CD14-positive monocyte (primary cell): ENCODE measurements at regions not wholly inside any gene's neighbourhood (a gene's known extent, or its start where the extent isn't known, plus 50 kb on each side); places are given as distances from the start of the nearest gene placed in this dataset.

ENCODE experiments used
- DNase-seq, 3 donors: peaks; one replicate each; pipeline ENCODE4 v3.0.0-alpha.2; 2011 to 2022
- H2AFZ ChIP-seq: 2 replicates; pipeline ENCODE4 v1.6.0; 2012; ENCODE audit warnings: mild to moderate bottlenecking, low read depth, low read length, inconsistent platforms; ENCODE audit not compliant: insufficient read depth, poor library complexity, severe bottlenecking
- H3K27ac ChIP-seq, 2 donors: 1 replicate in 1 of 2; 2 replicates in 1 of 2; pipeline ENCODE4 v1.5.1; 2012 to 2013; ENCODE audit warnings: low read length in 2 of 2, control low read depth in 1 of 2, inconsistent platforms in 1 of 2, low read depth in 1 of 2, mild to moderate bottlenecking in 1 of 2
- H3K27me3 ChIP-seq, 2 donors: one replicate each; pipeline versions ENCODE4 v1.6.0 to v1.6.1; 2011 to 2013; ENCODE audit warnings: low read length in 2 of 2; ENCODE audit not compliant: control insufficient read depth in 2 of 2, insufficient read depth in 2 of 2
- H3K36me3 ChIP-seq, 2 donors: replicated peaks in 1 of 2; 1 replicate in 1 of 2; 2 replicates in 1 of 2; pipeline versions ENCODE4 v1.5.1 to v1.6.1; 2012 to 2013; ENCODE audit warnings: low read length in 2 of 2, control low read depth in 1 of 2, inconsistent platforms in 1 of 2, mild to moderate bottlenecking in 1 of 2; ENCODE audit not compliant: insufficient read depth in 2 of 2, control insufficient read depth in 1 of 2
- H3K4me1 ChIP-seq, 2 donors: 1 replicate in 1 of 2; 2 replicates in 1 of 2; pipeline versions ENCODE4 v1.5.1 to v1.6.1; 2012 to 2013; ENCODE audit warnings: low read length in 2 of 2, control low read depth in 1 of 2, inconsistent platforms in 1 of 2, mild to moderate bottlenecking in 1 of 2, moderate library complexity in 1 of 2; ENCODE audit not compliant: insufficient read depth in 2 of 2, control insufficient read depth in 1 of 2
- H3K4me2 ChIP-seq: replicated peaks from 2 replicates; pipeline ENCODE3; 2012; ENCODE audit warnings: low read length, moderate library complexity, mild to moderate bottlenecking; ENCODE audit not compliant: poor library complexity, severe bottlenecking; ENCODE audit errors: extremely low read depth
- H3K4me3 ChIP-seq, 3 experiments: fragments of 200-600 bp in 1 of 3; sonication (generic) in 1 of 3; replicated peaks in 1 of 3; 1 replicate in 2 of 3; 2 replicates in 1 of 3; pipeline ENCODE4 v1.5.1; 2011 to 2013; ENCODE audit warnings: low read length in 3 of 3, mild to moderate bottlenecking in 3 of 3, control low read depth in 2 of 3, low read depth in 2 of 3, inconsistent platforms in 1 of 3, moderate library complexity in 1 of 3
- H3K79me2 ChIP-seq: 2 replicates; pipeline ENCODE4 v1.6.0; 2012; ENCODE audit warnings: mild to moderate bottlenecking, control low read depth, inconsistent platforms, low read length, moderate library complexity; ENCODE audit not compliant: insufficient read depth
- H3K9ac ChIP-seq: 2 replicates; pipeline ENCODE4 v1.6.0; 2017; ENCODE audit warnings: low read length, mild to moderate bottlenecking; ENCODE audit not compliant: insufficient read depth, poor library complexity, severe bottlenecking
- H3K9me3 ChIP-seq, 2 donors: replicated peaks in 1 of 2; 1 replicate in 1 of 2; 2 replicates in 1 of 2; pipeline versions ENCODE4 v1.5.1 to v1.6.1; 2012 to 2013; ENCODE audit warnings: low read length in 2 of 2, control low read depth in 1 of 2; ENCODE audit not compliant: control insufficient read depth in 1 of 2, insufficient read depth in 1 of 2
- H4K20me1 ChIP-seq: 2 replicates; pipeline ENCODE4 v1.6.0; 2012; ENCODE audit warnings: mild to moderate bottlenecking, low read length, control low read depth, moderate library complexity; ENCODE audit not compliant: insufficient read depth
- H3K27ac Mint-ChIP-seq, 7 donors: one replicate each; pipeline ENCODE4 v1.8.0; 2020; ENCODE audit warnings: mild to moderate bottlenecking in 7 of 7, mixed read lengths in 7 of 7, moderate library complexity in 6 of 7, inconsistent platforms in 2 of 7
- H3K27me3 Mint-ChIP-seq, 3 donors: one replicate each; pipeline ENCODE4 v1.8.0; 2021 to 2022; ENCODE audit warnings: low read depth in 3 of 3, mild to moderate bottlenecking in 3 of 3, mixed read lengths in 3 of 3, moderate library complexity in 3 of 3, inconsistent platforms in 1 of 3
- H3K36me3 Mint-ChIP-seq, 2 donors: one replicate each; pipeline ENCODE4 v1.8.0; 2020; ENCODE audit warnings: mixed read lengths in 2 of 2, inconsistent platforms in 1 of 2, mild to moderate bottlenecking in 1 of 2
- H3K4me1 Mint-ChIP-seq: one replicate; pipeline ENCODE4 v1.8.0; 2020; ENCODE audit warnings: mild to moderate bottlenecking, mixed read lengths
- H3K4me3 Mint-ChIP-seq, 2 donors: one replicate each; pipeline ENCODE4 v1.8.0; 2020; ENCODE audit warnings: mild to moderate bottlenecking in 2 of 2, mixed read lengths in 2 of 2, moderate library complexity in 1 of 2
- H3K9me3 Mint-ChIP-seq, 7 donors: one replicate each; pipeline ENCODE4 v1.8.0; 2020 to 2022; ENCODE audit warnings: mixed read lengths in 7 of 7, mild to moderate bottlenecking in 6 of 7, moderate library complexity in 6 of 7, inconsistent platforms in 2 of 7
- CTCF ChIP-seq: fragments of 200-600 bp; IDR thresholded peaks from one replicate; pipeline ENCODE4 v1.8.0; 2022; ENCODE audit warnings: antibody characterized with exemption, mild to moderate bottlenecking
- WGBS: methylation state at CpG from one replicate; pipeline ENCODE4 v1.1.5; 2013; ENCODE audit warnings: missing lambda C conversion rate; ENCODE audit not compliant: insufficient coverage; 5-methylcytosine and 5-hydroxymethylcytosine counted together
- intact Hi-C, 2 donors: fragments of 100-400 bp; cut with micrococcal nuclease; formaldehyde crosslinking; loops; one replicate each; pipeline versions ENCODE4 v1.15.0 to v1.15.1; 2023

DNA sequence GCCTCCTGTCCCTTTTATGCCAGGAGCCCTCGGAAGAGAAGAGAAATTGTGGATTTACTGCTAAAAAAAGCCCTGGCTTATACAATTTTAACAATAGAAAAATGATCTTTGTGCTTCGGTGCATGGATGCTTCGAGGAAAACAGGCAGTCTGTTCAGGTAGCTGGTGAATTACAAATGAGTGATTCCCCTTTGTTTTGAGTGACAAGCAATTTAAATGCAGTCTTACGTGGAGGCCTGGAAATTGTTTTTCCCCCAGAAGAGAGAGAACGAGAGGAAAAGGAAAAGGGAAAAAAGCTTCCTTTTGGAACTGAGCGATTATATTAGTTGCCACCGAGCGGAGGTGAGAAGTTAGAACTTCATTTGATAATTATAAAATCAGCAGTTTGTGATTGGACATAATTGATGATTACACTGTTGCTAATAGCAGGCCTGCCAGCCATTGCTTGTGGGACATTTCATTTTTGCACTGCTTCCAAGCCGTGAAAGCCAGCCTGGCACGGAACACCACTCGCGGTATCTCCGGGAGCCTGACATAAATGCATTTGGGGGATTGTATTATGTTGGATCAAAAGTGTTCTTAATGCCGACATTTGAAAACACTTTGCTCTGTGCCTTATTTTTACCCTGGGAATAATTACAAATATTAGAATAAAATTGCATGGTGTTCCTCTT, 117.7 kb downstream of the PHETA1 start:
- Mint-ChIP-seq H3K27me3 (peaks cover 0 to 5% (median 2%) of the 10 kb centered on the region in 3 donors), H3K9me3 (peaks cover 0 to 6% (median 0%) of the 10 kb centered on the region in 7 donors), H3K27ac (no peak overlapping the region), H3K4me3 (no peak overlapping the region), H3K36me3 (no peaks in the 10 kb centered on the region), H3K4me1 (peaks cover 20% of the 10 kb centered on the region)
- Histone ChIP-seq H3K9me3 (no peaks in the 10 kb centered on the region), H2AFZ (no peak overlapping the region), H3K27ac (no peak overlapping the region), H3K36me3 (no peaks in the 10 kb centered on the region), H3K4me2 (no peak overlapping the region), H3K9ac (no peak overlapping the region), H3K4me1 (peaks cover 16 to 18% of the 10 kb centered on the region in 2 donors), H3K27me3 (no peaks in the 10 kb centered on the region), H3K79me2 (no peaks in the 10 kb centered on the region), H3K4me3 (no peak overlapping the region), H4K20me1 (no peaks in the 10 kb centered on the region)
- WGBS = 90% methylated on average over 11 of the region's 14 CpGs
- intact Hi-C loops = no loop called here
- DNase-seq = no peak
- no peak for TF ChIP-seq CTCF

DNA sequence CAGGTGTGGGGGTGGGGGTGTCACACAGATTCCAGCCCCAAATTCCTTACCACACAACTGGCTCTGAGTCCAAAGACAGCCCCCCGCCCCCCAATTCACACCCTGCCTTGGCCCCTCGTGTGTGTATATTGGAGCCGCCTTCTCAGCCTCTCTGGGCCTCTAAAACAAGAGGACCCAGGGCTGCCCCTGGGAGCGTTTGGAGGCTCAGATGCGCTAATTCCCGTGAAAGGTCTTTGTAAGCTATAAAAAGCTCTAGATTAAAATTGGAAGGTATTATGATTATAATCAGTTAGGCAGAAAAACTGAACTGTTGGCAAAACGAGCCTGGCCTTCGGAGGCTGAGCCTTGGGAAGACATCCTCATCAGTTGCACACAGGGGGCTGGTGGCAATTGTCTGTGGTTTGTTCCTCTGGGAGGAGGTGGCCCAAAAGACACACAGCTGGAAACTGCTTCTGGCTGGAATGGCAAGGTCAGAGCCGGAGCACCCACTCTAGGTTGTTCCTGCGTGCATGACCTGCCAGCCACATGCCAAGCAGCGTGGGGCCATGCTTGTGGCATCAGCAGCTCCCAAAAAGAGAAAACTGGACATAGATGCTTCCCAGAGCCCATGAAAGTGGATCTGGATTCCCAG, 118.5 kb downstream of the PHETA1 start:
- Mint-ChIP-seq H3K27ac (no peak overlapping the region), H3K9me3 (peaks cover 0 to 8% (median 1%) of the 10 kb centered on the region in 7 donors), H3K36me3 (no peaks in the 10 kb centered on the region), H3K27me3 (peaks cover 0 to 2% (median 0%) of the 10 kb centered on the region in 3 donors), H3K4me1 (peaks cover 20% of the 10 kb centered on the region), H3K4me3 (no peak overlapping the region)
- Histone ChIP-seq H3K4me1 (peaks cover 16 to 18% of the 10 kb centered on the region in 2 donors), H2AFZ (no peak overlapping the region), H3K27me3 (no peaks in the 10 kb centered on the region), H3K4me2 (no peak overlapping the region), H3K4me3 (no peak overlapping the region), H3K36me3 (no peaks in the 10 kb centered on the region), H3K27ac (no peak overlapping the region), H3K9ac (no peak overlapping the region), H3K9me3 (no peaks in the 10 kb centered on the region), H3K79me2 (no peaks in the 10 kb centered on the region), H4K20me1 (no peaks in the 10 kb centered on the region)
- TF ChIP-seq CTCF = no peak
- DNase-seq = no peak
- 90% methylated on average over 9 of the region's 11 CpGs for WGBS
- intact Hi-C loops = no loop called here
